ENCODE measurements at regions not wholly inside any gene's neighbourhood (a gene's known extent, or its start where the extent isn't known, plus 50 kb on each side); places are given as distances from the start of the nearest gene placed in this dataset.

DNA sequence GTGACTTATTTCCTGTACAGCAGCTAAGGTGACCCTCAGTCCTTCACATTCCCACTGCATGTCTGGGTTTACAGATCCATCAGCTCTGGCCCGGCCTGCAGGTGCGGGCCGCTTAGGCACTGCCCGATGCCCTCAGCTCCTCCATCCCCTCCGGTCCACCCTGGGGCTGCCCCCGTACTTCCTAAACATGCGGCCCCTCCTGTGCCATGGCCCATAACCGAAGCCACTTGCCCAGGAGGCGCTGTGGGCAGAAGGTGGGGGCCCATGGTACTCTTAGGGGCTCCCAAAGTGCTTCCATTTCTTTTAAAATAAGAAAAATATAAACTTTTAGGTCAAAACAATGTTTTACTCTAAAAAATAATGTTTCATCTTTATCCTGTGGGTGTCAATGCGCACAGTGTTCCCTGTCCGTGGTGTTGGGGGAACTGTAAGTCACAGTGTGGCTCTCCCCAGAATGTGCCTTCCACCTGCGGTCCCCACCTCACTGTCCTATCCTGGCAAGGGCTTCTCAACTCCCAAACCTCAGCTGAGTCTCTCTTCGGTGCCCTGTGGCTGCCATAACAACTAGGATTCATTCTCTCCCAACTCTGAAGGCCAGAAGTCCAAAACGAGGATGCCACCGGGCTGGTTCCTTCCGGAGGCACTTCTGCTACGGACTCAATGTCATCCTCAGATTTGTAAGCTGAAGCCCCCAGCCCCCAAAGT is 132.7 kb upstream of the LPCAT1 start:
- TF ChIP-seq, protein P1, sequence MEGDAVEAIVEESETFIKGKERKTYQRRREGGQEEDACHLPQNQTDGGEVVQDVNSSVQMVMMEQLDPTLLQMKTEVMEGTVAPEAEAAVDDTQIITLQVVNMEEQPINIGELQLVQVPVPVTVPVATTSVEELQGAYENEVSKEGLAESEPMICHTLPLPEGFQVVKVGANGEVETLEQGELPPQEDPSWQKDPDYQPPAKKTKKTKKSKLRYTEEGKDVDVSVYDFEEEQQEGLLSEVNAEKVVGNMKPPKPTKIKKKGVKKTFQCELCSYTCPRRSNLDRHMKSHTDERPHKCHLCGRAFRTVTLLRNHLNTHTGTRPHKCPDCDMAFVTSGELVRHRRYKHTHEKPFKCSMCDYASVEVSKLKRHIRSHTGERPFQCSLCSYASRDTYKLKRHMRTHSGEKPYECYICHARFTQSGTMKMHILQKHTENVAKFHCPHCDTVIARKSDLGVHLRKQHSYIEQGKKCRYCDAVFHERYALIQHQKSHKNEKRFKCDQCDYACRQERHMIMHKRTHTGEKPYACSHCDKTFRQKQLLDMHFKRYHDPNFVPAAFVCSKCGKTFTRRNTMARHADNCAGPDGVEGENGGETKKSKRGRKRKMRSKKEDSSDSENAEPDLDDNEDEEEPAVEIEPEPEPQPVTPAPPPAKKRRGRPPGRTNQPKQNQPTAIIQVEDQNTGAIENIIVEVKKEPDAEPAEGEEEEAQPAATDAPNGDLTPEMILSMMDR (conservative IDR thresholded peaks at IDR 0.05 in 1 of 2, IDR thresholded peaks at IDR 0.05 in 1 of 2; ENCODE audit: low read depth in 1 of 2, low read length in 2 of 2), result no peak
- no peak for TF ChIP-seq EZH2 (IDR thresholded peaks at IDR 0.05; ENCODE audit: low read length, missing control alignments)

Data from fibroblast of lung (primary cell).